ENCODE measurements at regions not wholly inside any gene's neighbourhood (a gene's known extent, or its start where the extent isn't known, plus 50 kb on each side); places are given as distances from the start of the nearest gene placed in this dataset.

GRCh38 chr1:209183195-209183594 is 400.3 kb upstream of the CAMK1G start:
- TF ChIP-seq POLR2AphosphoS5 (IDR thresholded peaks at IDR 0.05; ENCODE audit: low read depth, low read length) (no peak), POLR2A (IDR thresholded peaks at IDR 0.05; ENCODE audit: low read depth, low read length) (no peak)

All from GM12892 (cell line).